Stimulated activated CD8-positive, alpha-beta memory T cell treated with anti-CD3 and anti-CD28 coated beads, Interleukin-4, amount 100 ng/mL, for 48 hours (primary cell): ENCODE measurements at regions not wholly inside any gene's neighbourhood (a gene's known extent, or its start where the extent isn't known, plus 50 kb on each side); places are given as distances from the start of the nearest gene placed in this dataset.

ENCODE experiments used
- DNase-seq: peaks from one replicate; pipeline ENCODE4 v3.0.0-alpha.2; 2020

DNA sequence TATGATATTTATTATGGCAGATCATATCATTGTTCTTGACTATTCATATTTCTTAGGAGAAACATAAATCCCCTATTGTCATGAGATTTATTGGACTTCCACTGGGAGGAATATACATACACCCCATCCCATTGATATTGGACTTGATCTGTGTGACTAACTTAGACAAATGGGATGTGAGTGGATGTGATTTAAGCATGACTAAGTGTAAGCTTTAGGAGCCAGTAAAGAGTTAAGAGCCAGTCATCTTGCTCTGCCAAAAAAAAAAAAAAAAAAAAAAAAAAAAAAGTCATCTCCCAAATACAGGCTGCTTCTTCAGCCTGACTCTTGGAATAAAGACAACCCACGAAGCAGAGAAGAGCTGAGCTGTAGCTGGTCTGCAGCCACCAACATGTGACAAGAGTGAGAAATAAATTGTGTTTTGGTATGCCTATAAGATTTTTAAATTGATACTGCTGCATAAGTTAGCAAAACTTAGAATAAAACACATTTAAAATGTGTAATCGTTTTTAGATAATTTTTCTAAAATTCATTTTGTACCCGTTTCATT, 595.0 kb upstream of the LRRC4C start:
- no peak for DNase-seq

- no peak for DNase-seq
Observed at GRCh38 chr11:42055606-42056005, 596.2 kb upstream of the LRRC4C start.

DNA sequence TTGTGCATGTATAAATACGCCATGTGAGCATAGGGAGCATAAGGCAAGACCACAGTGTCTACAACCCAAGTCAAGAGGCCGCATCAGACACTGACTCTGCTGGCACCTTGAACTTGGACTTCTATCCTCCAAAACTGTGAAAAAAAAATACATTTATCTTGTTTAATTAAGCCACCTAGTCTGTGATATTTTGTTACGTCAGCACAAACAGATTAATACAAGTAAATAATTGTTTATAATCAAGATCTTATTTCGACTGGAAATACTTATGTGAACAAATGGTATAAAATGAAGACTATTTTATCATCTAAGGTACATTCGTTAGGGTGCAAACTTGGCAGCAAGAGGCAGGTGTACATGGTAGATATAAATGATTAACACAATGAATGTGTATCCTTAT, 599.3 kb upstream of the LRRC4C start:
- no peak for DNase-seq

- no peak for DNase-seq
Observed at GRCh38 chr11:42065199-42065598, 605.7 kb upstream of the LRRC4C start.

DNA sequence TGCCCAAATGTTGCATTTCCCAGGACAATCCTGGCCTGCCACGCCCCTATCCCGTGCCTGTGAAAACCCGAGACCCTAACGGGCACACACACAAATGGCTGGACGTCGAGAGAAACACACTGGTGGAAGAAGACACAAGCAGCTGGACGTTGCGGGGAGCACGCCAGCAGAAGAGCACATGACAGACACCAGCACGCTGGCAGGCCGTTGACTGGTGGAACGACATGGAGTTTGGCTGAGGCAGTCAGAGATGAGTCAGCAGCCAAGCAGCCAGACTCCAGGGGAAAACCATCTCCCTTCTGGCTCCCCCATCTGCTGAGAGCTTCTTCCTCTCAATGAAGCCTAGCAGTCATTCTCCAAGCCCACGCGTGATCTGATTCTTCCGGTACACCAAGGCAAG, 606.7 kb upstream of the LRRC4C start:
- DNase-seq: no peak

GRCh38 chr11:42074306-42074705, 614.9 kb upstream of the LRRC4C start:
- DNase-seq: no peak

- DNase-seq: no peak
Observed at GRCh38 chr11:42075180-42075579, 615.7 kb upstream of the LRRC4C start.

DNA sequence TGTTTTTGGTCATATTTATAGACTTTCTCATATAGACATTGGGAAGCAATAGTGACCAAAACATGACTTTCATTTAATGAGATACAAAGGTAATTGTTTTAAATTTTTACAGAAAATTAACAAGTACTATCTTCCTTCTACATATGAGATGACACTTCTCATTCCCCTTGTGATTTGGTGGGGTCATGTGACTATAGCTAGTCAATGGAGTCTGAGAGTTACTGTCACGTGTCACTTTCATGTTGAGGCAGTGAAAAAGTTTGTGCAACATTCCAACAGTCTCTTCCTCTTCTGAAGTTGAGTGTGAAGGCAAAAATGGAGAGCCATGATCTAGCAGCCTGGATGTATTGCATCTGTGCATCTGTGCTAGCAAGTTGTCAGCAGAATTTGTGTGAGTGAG, 618.3 kb upstream of the LRRC4C start:
- no peak for DNase-seq

- DNase-seq: no peak
Observed at GRCh38 chr11:42085736-42086135, 626.3 kb upstream of the LRRC4C start.

- no peak for DNase-seq
Observed at GRCh38 chr11:42093541-42093940, 634.1 kb upstream of the LRRC4C start.

GRCh38 chr11:42098075-42098474, 638.6 kb upstream of the LRRC4C start:
- DNase-seq: no peak

DNA sequence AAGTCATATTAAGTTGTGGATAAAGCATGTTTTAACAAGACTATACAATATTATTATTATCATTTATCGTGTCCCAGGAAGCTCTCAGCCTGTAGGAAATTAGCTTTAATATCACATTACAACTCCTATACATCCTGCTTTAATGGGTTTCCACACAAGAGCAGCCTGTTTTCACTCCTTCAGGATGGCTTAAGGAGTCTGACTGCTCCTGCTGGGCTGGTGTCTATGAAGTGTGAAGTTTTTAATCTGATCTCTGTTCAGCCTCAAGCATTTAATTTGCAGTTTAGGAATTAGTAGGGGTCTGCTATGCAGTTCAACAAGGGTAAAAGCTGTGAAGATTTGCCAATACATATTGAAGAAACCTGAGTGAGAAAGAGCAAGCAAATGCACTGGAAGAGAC, 653.4 kb upstream of the LRRC4C start:
- DNase-seq: no peak

GRCh38 chr11:42114927-42115326, 655.5 kb upstream of the LRRC4C start:
- DNase-seq: no peak

- DNase-seq: no peak
Observed at GRCh38 chr11:42138454-42138853, 679.0 kb upstream of the LRRC4C start.

- DNase-seq: no peak
Observed at GRCh38 chr11:42145311-42145710, 685.9 kb upstream of the LRRC4C start.

DNA sequence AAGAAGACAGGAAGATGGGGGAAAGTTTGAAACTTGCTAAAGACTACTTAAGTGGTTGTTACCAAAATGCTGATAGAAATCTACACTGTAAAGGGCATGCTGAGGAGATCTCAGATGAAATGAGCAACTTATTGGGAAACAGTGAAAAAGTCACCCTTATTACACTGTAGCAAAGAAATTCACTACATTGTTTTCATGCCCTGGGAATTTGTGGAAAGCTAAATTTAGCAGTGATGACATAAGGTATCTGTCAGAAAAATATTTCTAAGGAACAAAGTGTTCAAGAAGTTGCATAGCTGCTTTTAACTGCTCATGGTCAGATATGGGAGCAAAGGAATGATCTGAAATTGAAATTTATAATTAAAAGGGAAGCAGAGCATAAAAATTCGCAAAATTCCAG, 702.4 kb upstream of the LRRC4C start:
- no peak for DNase-seq

GRCh38 chr11:42169191-42169590, 709.7 kb upstream of the LRRC4C start:
- no peak for DNase-seq

DNA sequence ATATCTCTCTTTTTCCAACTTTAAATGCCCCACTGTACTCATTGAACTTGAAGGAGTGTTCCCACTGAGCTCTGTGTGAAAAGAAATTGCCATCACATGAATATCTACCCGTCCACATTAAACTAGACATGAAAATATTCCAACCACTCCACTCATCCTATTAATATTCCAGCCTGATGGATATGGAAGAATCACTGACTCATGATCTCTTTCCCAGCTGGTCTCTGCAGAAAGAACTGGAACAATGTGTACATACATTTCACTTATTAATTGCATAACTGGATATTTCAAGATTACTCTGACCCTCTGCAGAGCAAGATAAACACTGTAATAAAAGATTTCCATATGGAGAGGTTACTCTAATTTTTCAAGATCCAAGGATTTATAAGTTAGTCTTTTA, 711.1 kb upstream of the LRRC4C start:
- DNase-seq: no peak

- no peak for DNase-seq
Observed at GRCh38 chr11:42171046-42171445, 711.6 kb upstream of the LRRC4C start.

DNA sequence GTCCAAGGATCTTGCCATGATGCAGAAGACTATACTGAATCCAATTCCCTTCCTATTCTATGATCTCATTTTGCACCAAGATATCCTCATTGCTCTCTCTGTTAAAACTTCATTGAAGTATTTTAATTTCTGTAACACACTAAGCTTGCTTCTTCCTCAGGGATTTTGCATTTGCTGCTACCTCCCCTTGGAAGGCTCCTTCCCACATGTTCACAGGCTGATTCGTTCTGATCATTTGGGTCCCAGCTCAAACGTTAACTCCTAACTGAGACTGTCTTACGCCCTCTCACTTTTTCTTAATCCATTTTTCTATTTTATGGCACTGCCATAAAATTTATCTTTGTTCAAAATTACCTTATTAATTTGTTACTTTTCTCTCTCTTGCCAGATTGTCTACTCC, 713.0 kb upstream of the LRRC4C start:
- DNase-seq: no peak

DNA sequence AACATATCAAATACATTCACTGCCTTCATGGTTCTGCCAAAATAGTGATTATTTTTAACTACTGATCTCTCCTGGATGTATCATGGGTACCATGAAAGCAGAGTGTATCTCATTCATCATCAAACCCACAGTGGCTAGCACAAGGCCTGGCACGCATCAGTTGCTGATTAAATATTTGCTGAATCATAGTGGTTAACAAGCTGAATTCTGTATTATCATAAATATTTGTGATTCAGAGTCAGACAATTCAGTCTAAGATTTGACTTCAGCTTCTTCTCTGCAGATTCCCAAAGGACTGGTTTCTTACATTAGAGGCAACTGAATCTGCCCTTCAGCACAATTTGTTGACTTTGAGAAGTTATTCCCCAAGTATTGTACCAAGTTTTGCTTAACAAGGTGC, 715.8 kb upstream of the LRRC4C start:
- no peak for DNase-seq

- no peak for DNase-seq
Observed at GRCh38 chr11:42179216-42179615, 719.8 kb upstream of the LRRC4C start.

DNA sequence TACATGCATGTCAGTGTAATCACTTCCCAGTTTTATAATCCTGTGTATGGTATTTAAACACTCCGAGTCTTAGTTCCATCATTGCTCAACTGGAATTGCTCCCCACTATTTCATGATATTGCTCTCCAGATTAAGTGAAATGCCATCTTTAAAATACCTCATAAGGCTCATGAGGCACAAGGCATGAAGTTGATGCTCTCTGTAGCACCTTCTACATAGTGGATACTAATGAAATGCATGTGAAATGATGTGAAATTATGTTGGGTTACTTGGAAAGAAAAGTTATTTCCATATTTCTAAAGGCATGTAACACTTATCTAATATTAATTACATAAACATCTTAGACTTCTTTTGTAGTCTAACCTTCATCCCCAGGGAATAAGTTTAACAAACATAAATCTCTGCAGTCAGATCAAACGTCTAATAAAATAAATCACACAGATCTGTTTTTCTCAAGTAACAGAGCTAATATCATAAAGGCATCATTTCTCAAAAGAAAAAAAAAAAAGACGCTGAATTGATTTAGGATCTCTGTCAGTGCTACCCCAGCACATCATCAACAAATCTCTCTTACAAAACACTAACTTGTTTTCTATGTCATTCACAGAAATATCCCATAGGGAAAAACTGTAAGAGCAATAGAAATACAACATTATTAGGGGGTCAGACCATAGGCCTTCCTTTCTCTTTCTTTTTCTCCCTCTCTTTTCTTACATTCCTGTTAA, 736.0 kb upstream of the LRRC4C start:
- no peak for DNase-seq

DNA sequence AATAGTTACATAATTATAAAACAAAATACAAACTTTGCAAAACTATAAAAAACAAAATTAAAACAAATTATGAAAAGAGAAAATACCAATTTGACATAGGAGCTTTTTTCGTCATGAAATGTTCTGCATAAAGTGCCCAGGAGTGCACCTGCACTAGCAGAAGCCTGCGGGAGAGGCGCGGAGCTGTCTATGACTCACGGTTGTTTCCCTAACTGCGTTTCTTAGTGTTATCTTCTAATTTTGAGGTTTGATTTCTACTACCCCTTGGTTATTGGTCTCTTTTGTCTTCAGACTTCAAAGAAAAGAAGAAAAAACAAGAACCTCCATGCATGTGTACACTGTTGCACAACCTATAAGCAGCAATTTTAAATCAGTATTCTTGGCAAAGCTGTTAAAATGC, 740.9 kb upstream of the LRRC4C start:
- DNase-seq: no peak

GRCh38 chr11:42201603-42202148, 742.2 kb upstream of the LRRC4C start:
- DNase-seq: no peak
